Small intestine (tissue), 7 donors: ENCODE measurements at regions not wholly inside any gene's neighbourhood (a gene's known extent, or its start where the extent isn't known, plus 50 kb on each side); places are given as distances from the start of the nearest gene placed in this dataset.
A peak's percentile ranks its signal among the peaks of the same experiment; 100 is the strongest.

Source experiments
- DNase-seq, 2 donors: peaks; one replicate each; pipeline versions ENCODE4 v3.0.0 to v3.0.0-alpha.2; 2013
- FAIRE-seq: peaks from 2 replicates; lab custom pipeline; 2012; peaks lifted over from hg19 to GRCh38; lab: Jason Lieb, UNC
- H3K27ac ChIP-seq, 3 donors: one replicate each; pipeline ENCODE4 v1.5.1; 2013; ENCODE audit warnings: low read length in 2 of 3, mild to moderate bottlenecking in 2 of 3, control low read depth in 1 of 3, inconsistent platforms in 1 of 3, low read depth in 1 of 3, moderate library complexity in 1 of 3
- H3K27me3 ChIP-seq, 3 donors: one replicate each; pipeline ENCODE4 v1.6.1; 2013; ENCODE audit warnings: low read length in 3 of 3, inconsistent platforms in 1 of 3; ENCODE audit not compliant: control insufficient read depth in 3 of 3, insufficient read depth in 3 of 3
- H3K36me3 ChIP-seq, 3 donors: one replicate each; pipeline ENCODE4 v1.6.1; 2013; ENCODE audit warnings: low read length in 3 of 3, inconsistent platforms in 1 of 3, low read depth in 1 of 3, mild to moderate bottlenecking in 1 of 3, moderate library complexity in 1 of 3; ENCODE audit not compliant: control insufficient read depth in 3 of 3, insufficient read depth in 2 of 3
- H3K4me1 ChIP-seq, 3 donors: one replicate each; pipeline ENCODE4 v1.6.1; 2013; ENCODE audit warnings: low read length in 2 of 3, inconsistent platforms in 1 of 3, low read depth in 1 of 3, mild to moderate bottlenecking in 1 of 3, moderate library complexity in 1 of 3; ENCODE audit not compliant: control insufficient read depth in 3 of 3, insufficient read depth in 2 of 3
- H3K4me3 ChIP-seq, 3 donors: one replicate each; pipeline ENCODE4 v1.5.1; 2013; ENCODE audit warnings: low read length in 3 of 3, control low read depth in 1 of 3, inconsistent platforms in 1 of 3, low read depth in 1 of 3, mild to moderate bottlenecking in 1 of 3, moderate library complexity in 1 of 3
- H3K9me3 ChIP-seq, 2 donors: one replicate each; pipeline ENCODE4 v1.6.1; 2013; ENCODE audit warnings: low read depth in 1 of 2, low read length in 1 of 2; ENCODE audit not compliant: control insufficient read depth in 2 of 2, insufficient read depth in 1 of 2
- WGBS, 3 donors: extraction: QIAGEN DNeasy Blood & Tissue Kit; methylation state at CpG; one replicate each; pipeline ENCODE4 v1.1.7; 2013; 5-methylcytosine and 5-hydroxymethylcytosine counted together
- donor health status: healthy with polysubstance abuse.
- donor health status: control.
- donor health status: control.
- donor health status: Bipolar disorder and iron deficiency.
- donor health status: healthy.

- Histone ChIP-seq H3K4me1 (no peaks in the 10 kb centered on the region), H3K9me3 (no peaks in the 10 kb centered on the region), H3K4me3 (no peak overlapping the region), H3K27me3 (no peaks in the 10 kb centered on the region), H3K27ac (no peak overlapping the region), H3K36me3 (no peaks in the 10 kb centered on the region)
- 62 to 79% (median 66%) methylated on average over 4 of the region's 4 CpGs for WGBS, 3 donors
- DNase-seq = no peak
- no peak for FAIRE-seq
These were observed 261.2 kb downstream of the TAF11L14 start for GRCh38 chr5:17895288-17896033.

- Histone ChIP-seq H3K4me1 (no peaks in the 10 kb centered on the region), H3K9me3 (no peaks in the 10 kb centered on the region), H3K4me3 (no peak overlapping the region), H3K27ac (no peak overlapping the region), H3K27me3 (no peaks in the 10 kb centered on the region), H3K36me3 (no peaks in the 10 kb centered on the region)
- no peak for FAIRE-seq
- 46 to 53% (median 51%) methylated on average over 2 of the region's 2 CpGs for WGBS, 3 donors
- DNase-seq = peak in 1 of 2 donors; percentile 0
These were observed 262.3 kb downstream of the TAF11L14 start for GRCh38 chr5:17896605-17897004.

GRCh38 chr5:17897776-17898175, 263.5 kb downstream of the TAF11L14 start:
- WGBS, 3 donors = 61 to 72% (median 68%) methylated on average over 4 of the region's 4 CpGs
- no peak for FAIRE-seq

GRCh38 chr5:17898766-17899165, 264.5 kb downstream of the TAF11L14 start:
- H3K9me3 ChIP-seq = no peaks in the 10 kb centered on the region
- FAIRE-seq (no peak), DNase-seq (no peak)
- H3K27ac ChIP-seq = no peak overlapping the region
- no peaks in the 10 kb centered on the region for H3K36me3 ChIP-seq
- WGBS, 3 donors = 43 to 50% (median 47%) methylated on average over 2 of the region's 2 CpGs
- no peaks in the 10 kb centered on the region for H3K4me1 ChIP-seq
- no peak overlapping the region for H3K4me3 ChIP-seq
- H3K27me3 ChIP-seq = no peaks in the 10 kb centered on the region

More at GRCh38 chr5:17897776-17898175, 263.5 kb downstream of the TAF11L14 start:
- Histone ChIP-seq H3K4me1 (no peaks in the 10 kb centered on the region), H3K4me3 (no peak overlapping the region), H3K9me3 (no peaks in the 10 kb centered on the region), H3K36me3 (no peaks in the 10 kb centered on the region), H3K27ac (no peak overlapping the region), H3K27me3 (no peaks in the 10 kb centered on the region)
- no peak for DNase-seq

- H3K27me3 ChIP-seq = no peaks in the 10 kb centered on the region
- DNase-seq = no peak
- no peaks in the 10 kb centered on the region for H3K4me1 ChIP-seq
- FAIRE-seq = no peak
- no peaks in the 10 kb centered on the region for H3K36me3 ChIP-seq
- H3K4me3 ChIP-seq = no peak overlapping the region
- peaks cover 2 to 8% of the 10 kb centered on the region in 2 donors for H3K9me3 ChIP-seq
- H3K27ac ChIP-seq = no peak overlapping the region
- WGBS, 3 donors = 66 to 75% (median 73%) methylated on average over 2 of the region's 2 CpGs
These were observed 272.8 kb downstream of the TAF11L14 start for GRCh38 chr5:17907094-17907493.

- Histone ChIP-seq H3K9me3 (peaks cover 2 to 7% of the 10 kb centered on the region in 2 donors), H3K27me3 (no peaks in the 10 kb centered on the region), H3K4me1 (no peaks in the 10 kb centered on the region), H3K36me3 (no peaks in the 10 kb centered on the region), H3K4me3 (no peak overlapping the region), H3K27ac (no peak overlapping the region)
- no peak for DNase-seq
- FAIRE-seq = no peak
These were observed 276.1 kb downstream of the TAF11L14 start for GRCh38 chr5:17910318-17910717.

- H3K36me3 ChIP-seq = no peaks in the 10 kb centered on the region
- DNase-seq (no peak), FAIRE-seq (no peak)
- no peak overlapping the region for H3K4me3 ChIP-seq
- H3K4me1 ChIP-seq = no peaks in the 10 kb centered on the region
- H3K27ac ChIP-seq = no peak overlapping the region
- WGBS, 3 donors = 82 to 88% (median 87%) methylated on average over 3 of the region's 3 CpGs
- no peaks in the 10 kb centered on the region for H3K9me3 ChIP-seq
- H3K27me3 ChIP-seq = no peaks in the 10 kb centered on the region
These were observed 278.5 kb downstream of the TAF11L14 start for GRCh38 chr5:17912794-17913193.

- DNase-seq (no peak), FAIRE-seq (no peak)
- Histone ChIP-seq H3K4me1 (no peaks in the 10 kb centered on the region), H3K27me3 (no peaks in the 10 kb centered on the region), H3K36me3 (no peaks in the 10 kb centered on the region), H3K4me3 (no peak overlapping the region), H3K27ac (no peak overlapping the region), H3K9me3 (no peaks in the 10 kb centered on the region)
- 70 to 90% (median 84%) methylated on average over 6 of the region's 6 CpGs for WGBS, 3 donors
These were observed 282.2 kb downstream of the TAF11L14 start for GRCh38 chr5:17916446-17916845.

GRCh38 chr5:17917465-17917864, 283.2 kb downstream of the TAF11L14 start:
- Histone ChIP-seq H3K27me3 (no peaks in the 10 kb centered on the region), H3K27ac (no peak overlapping the region), H3K36me3 (no peaks in the 10 kb centered on the region), H3K9me3 (no peaks in the 10 kb centered on the region), H3K4me3 (no peak overlapping the region), H3K4me1 (no peaks in the 10 kb centered on the region)
- no peak for DNase-seq
- FAIRE-seq = peak; percentile 26
